ENCODE measurements at regions not wholly inside any gene's neighbourhood (a gene's known extent, or its start where the extent isn't known, plus 50 kb on each side); places are given as distances from the start of the nearest gene placed in this dataset.

- DNase-seq (ENCODE audit: low spot score): no peak
These were observed 501.4 kb upstream of the DAB1 start for GRCh38 chr1:57925226-57925625.

DNA sequence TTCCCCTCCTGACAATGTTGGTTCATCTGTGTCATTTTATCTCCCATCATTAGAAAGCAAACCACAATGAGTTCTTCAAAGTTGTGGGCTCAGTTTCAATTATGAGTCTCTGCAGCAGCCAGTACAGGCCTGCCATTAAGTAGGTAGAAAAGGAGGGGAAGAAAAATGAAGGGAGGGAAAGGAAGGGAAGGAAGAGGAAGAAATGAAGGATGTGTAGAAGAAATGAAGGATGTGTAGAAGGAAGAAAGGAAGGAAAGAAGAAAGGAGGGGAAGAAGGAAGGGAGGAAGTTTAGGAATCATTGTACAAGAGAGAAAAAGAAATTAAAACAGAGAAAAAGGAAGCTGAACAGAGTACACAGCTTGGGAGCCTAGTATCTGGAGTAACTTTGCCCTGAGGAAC is 498.3 kb upstream of the DAB1 start:
- DNase-seq (ENCODE audit: low spot score): no peak

- no peak for DNase-seq (ENCODE audit: low spot score)
These were observed 492.2 kb upstream of the DAB1 start for GRCh38 chr1:57916041-57916440.

DNA sequence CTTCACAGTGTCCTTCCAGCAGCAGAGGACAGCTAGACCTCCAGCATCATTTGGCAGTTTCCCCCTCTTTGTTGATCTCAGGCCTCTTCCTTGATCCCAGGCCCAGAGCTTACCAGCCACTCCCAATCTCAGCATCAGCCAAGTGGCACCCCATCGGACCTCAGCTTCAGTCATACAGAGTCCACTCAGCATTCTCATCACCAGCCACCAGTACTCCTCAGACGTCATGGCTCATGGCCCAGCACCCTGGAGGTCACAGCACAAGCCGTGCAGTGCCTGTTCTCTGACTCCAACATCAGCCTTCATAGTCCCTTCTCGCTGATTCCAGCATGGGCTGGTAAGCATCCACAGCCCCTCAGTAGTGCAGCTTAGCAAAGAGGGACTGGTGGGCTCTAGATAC is 487.6 kb upstream of the DAB1 start:
- no peak for DNase-seq (ENCODE audit: low spot score)

GRCh38 chr1:57910782-57911181 is 486.9 kb upstream of the DAB1 start:
- no peak for DNase-seq (ENCODE audit: low spot score)

GRCh38 chr1:57910305-57910704 is 486.4 kb upstream of the DAB1 start:
- DNase-seq (ENCODE audit: low spot score): no peak

GRCh38 chr1:57908147-57908890 is 484.5 kb upstream of the DAB1 start:
- DNase-seq (ENCODE audit: low spot score): no peak

- DNase-seq (ENCODE audit: low spot score): no peak
These were observed 477.5 kb upstream of the DAB1 start for GRCh38 chr1:57901208-57901919.

GRCh38 chr1:57898531-57898930 is 474.7 kb upstream of the DAB1 start:
- no peak for DNase-seq (ENCODE audit: low spot score)

- DNase-seq (ENCODE audit: low spot score): no peak
These were observed 473.7 kb upstream of the DAB1 start for GRCh38 chr1:57897581-57897980.

DNA sequence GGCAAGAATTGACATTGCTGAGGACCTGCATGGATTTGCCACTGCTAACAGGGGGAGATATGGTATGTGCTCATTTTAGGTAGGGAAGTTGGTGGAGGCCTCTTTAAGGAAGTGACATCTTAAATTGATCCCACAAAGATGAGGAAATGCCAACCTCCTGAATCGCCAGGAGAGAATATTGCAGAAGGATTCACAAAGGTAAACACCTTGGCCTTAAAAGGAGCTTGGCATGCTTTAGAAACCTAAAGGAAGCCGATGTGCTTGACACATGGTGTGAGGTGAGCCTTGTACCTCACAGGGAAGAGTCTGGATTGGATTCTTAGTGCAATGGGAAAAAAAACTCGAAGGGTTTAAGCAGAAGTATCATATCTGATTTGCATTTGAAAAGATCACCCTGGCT is 470.5 kb upstream of the DAB1 start:
- DNase-seq (ENCODE audit: low spot score): no peak

GRCh38 chr1:57889676-57890320 is 465.9 kb upstream of the DAB1 start:
- no peak for DNase-seq (ENCODE audit: low spot score)

DNA sequence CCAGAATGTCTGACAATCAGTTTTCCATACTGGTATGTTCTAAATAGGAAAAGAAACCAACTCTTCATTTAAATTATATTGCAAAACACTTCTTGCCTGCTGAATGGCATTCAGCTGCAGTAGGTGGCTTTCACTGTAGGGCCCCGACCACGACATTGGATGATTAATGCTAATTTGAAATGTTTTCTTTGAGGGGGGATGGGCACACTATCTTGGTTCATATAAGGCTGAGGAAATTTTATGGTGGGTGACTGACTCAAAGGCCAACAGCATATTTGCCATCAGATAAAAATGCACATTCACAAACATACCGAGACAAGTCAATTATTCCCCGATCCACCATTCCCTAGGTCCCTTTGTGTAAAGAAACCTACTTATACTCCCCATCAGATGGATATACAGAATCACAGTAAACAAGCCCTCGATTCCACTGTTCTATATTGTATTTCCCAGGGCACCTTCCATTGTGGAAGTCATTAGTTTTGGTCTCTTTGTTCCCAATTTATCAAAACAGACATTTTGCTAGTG is 464.2 kb upstream of the DAB1 start:
- no peak for DNase-seq (ENCODE audit: low spot score)

DNA sequence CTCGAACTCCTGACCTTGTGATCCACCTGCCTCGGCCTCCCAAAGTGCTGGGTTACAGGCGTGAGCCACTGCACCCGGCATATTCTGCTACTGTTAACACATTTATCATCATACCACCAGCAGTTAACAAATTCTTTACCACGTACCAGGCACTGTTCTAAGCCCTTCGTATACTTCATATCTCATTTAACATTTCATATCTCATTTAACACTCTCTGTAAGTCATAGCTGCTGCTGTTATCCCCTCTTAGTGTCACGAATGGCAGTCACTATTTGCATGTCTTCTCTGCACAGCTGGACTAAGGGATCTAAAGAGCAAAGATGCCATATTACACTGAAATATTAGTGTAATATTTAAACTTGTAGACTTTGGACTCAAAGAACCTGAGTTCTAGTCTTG is 462.5 kb upstream of the DAB1 start:
- no peak for DNase-seq (ENCODE audit: low spot score)

- no peak for DNase-seq (ENCODE audit: low spot score)
These were observed 459.8 kb upstream of the DAB1 start for GRCh38 chr1:57883642-57883995.

- DNase-seq (ENCODE audit: low spot score): no peak
These were observed 459.2 kb upstream of the DAB1 start for GRCh38 chr1:57882934-57883641.

GRCh38 chr1:57882072-57882471 is 458.2 kb upstream of the DAB1 start:
- no peak for DNase-seq (ENCODE audit: low spot score)

- no peak for DNase-seq (ENCODE audit: low spot score)
These were observed 457.8 kb upstream of the DAB1 start for GRCh38 chr1:57881639-57882038.

GRCh38 chr1:57879700-57880099 is 455.8 kb upstream of the DAB1 start:
- DNase-seq (ENCODE audit: low spot score): no peak

GRCh38 chr1:57874418-57874877 is 450.6 kb upstream of the DAB1 start:
- no peak for DNase-seq (ENCODE audit: low spot score)

- no peak for DNase-seq (ENCODE audit: low spot score)
These were observed 449.1 kb upstream of the DAB1 start for GRCh38 chr1:57872913-57873312.

GRCh38 chr1:57868908-57869307 is 445.0 kb upstream of the DAB1 start:
- DNase-seq (ENCODE audit: low spot score): no peak
